Right lung (tissue), 2 donors: ENCODE measurements at regions not wholly inside any gene's neighbourhood (a gene's known extent, or its start where the extent isn't known, plus 50 kb on each side); places are given as distances from the start of the nearest gene placed in this dataset.
"Not testable (repeated sequence)": the region's sequence is repeated elsewhere in the genome, so short reads cannot be mapped to it uniquely, and the experiment has no call there.

Source experiments
- DNase-seq, 2 donors: peaks; one replicate each; pipeline ENCODE4 v3.0.0-alpha.2; 2013

DNA sequence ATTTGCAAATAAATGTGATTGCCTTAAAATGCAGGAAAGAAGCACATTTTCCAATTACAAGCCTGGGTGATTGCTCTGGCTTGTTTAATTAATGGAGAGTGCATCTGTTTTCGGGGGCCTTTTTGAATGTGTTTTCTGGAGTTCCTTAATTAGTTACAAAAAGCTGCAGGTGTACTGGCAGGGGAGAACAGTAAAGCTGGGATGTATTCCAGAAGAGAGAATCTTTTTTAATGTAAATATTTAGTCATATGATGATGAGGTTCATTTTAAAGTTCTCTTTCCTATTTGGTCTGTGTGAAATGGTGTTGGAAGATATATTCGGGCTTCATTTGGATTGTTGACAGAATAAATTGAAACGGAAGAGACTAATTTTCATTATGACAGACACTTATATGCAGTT, 70.9 kb upstream of the N4BP1 start:
- DNase-seq, result no peak

DNA sequence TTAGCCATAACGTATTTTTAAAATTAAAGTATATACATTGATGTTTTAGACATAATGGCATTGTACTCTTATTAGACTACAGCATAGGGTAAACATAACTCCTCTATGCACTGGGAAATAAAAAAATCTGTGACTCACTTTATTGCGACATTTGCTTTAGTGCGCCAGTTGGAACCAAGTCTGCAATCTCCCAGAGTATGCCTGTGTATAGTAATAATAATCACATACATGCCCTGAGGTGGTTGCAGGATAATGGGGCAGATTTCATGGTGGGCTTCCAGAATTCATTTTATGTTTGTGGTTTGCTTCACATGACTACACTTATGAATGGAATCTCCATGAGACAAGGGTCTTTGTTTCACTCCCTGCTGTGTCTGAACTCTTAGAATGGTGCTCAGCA, 66.9 kb upstream of the N4BP1 start:
- DNase-seq, result no peak

DNA sequence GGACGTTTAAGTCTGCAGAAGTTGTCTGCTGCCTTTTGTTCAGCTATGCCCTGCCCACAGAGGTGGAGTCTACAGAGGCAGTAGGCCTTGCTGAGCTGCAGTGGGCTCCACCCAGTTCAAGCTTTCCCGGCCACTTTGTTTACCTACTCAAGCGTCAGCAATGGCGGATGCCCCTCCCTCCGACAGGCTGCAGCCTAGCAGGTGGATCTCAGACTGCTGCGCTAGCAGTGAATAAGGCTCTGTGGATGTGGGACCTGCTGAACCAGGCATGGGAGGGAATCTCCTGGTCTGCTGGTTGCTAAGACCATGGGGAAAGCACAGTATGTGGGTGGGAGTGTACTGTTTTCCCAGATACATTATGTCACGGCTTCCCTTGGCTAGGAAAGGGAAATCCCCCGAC, 58.2 kb upstream of the N4BP1 start:
- DNase-seq, result not testable (repeated sequence)

DNA sequence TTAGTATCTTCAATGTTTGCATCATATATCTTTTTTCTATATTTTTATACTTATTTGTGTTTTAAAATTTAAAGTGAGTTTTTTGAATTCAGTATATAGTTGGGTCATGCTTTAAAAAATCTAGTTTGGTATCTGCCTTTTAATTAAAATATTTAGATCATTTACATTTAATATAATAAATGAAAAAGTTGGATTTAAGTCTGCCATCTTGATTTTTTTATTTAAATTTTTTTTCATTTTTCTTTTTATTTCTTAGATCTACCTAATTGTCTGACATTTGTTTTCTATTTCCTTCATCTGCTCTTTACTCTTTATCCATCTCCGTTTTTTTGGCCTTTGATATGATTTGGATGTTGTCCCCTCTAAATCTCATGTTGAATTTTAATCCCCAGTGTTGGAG, 50.0 kb upstream of the N4BP1 start:
- no peak for DNase-seq
